Caco-2 (cell line): ENCODE measurements at regions not wholly inside any gene's neighbourhood (a gene's known extent, or its start where the extent isn't known, plus 50 kb on each side); places are given as distances from the start of the nearest gene placed in this dataset.

Source experiments
- BruUV-seq: library from RNA; stranded (reverse); fragments of 400-500 nt; replicated peaks from 2 replicates; lab custom pipeline; 2021; lab: Mats Ljungman, UMichigan
- CTCF ChIA-PET: fragments of 300-600 bp; sonication (Branson Sonifier 250); formaldehyde crosslinking; loops from one replicate; lab custom pipeline; 2022; ENCODE audit warnings: antibody characterized with exemption; lab: Charles Lee
- POLR2A ChIA-PET: fragments of 300-600 bp; sonication (Branson Sonifier 250); formaldehyde crosslinking; loops from one replicate; lab custom pipeline; 2022; ENCODE audit warnings: antibody characterized with exemption; lab: Charles Lee
- DNase-seq, 2 experiments: peaks; one replicate each; pipeline versions ENCODE4 v3.0.0 to v3.0.0-alpha.2; 2020 to 2022
- H3K27me3 ChIP-seq: replicated peaks from 2 replicates; pipeline ENCODE4 v1.6.0; 2011; ENCODE audit warnings: low read length; ENCODE audit not compliant: control insufficient read depth, insufficient read depth
- H3K36me3 ChIP-seq: 2 replicates; pipeline ENCODE4 v1.5.1; 2011; ENCODE audit warnings: low read length; ENCODE audit not compliant: control insufficient read depth, insufficient read depth
- H3K4me1 ChIP-seq: fragments of 250-450 bp; sonication (Bioruptor Pico); 2 replicates; pipeline ENCODE4 v1.5.1; 2020; ENCODE audit warnings: mild to moderate bottlenecking
- H3K4me3 ChIP-seq: 2 replicates; pipeline ENCODE4 v1.5.1; 2011; ENCODE audit warnings: low read depth, mild to moderate bottlenecking, control low read depth, low read length
- H3K9me3 ChIP-seq: fragments of 250-450 bp; sonication (Bioruptor Pico); 2 replicates; pipeline ENCODE4 v1.5.1; 2020; ENCODE audit warnings: mild to moderate bottlenecking, moderate library complexity
- H3K27ac Mint-ChIP-seq: one replicate; pipeline ENCODE4 v1.8.0; 2022; ENCODE audit warnings: mixed read lengths; ENCODE audit not compliant: unreplicated experiment
- H3K27me3 Mint-ChIP-seq: one replicate; pipeline ENCODE4 v1.8.0; 2022; ENCODE audit warnings: mixed read lengths; ENCODE audit not compliant: insufficient read depth, unreplicated experiment
- H3K36me3 Mint-ChIP-seq: one replicate; pipeline ENCODE4 v1.8.0; 2022; ENCODE audit warnings: mild to moderate bottlenecking, mixed read lengths; ENCODE audit not compliant: insufficient read depth, unreplicated experiment
- H3K4me1 Mint-ChIP-seq: one replicate; pipeline ENCODE4 v1.8.0; 2022; ENCODE audit warnings: low read depth, mixed read lengths; ENCODE audit not compliant: unreplicated experiment
- H3K4me3 Mint-ChIP-seq: one replicate; pipeline ENCODE4 v1.8.0; 2022; ENCODE audit warnings: mild to moderate bottlenecking, moderate library complexity, mixed read lengths; ENCODE audit not compliant: unreplicated experiment
- H3K9me3 Mint-ChIP-seq: one replicate; pipeline ENCODE4 v1.8.0; 2022; ENCODE audit warnings: mixed read lengths; ENCODE audit not compliant: unreplicated experiment
- intact Hi-C: fragments of 100-400 bp; cut with micrococcal nuclease; formaldehyde crosslinking; loops from one replicate; pipeline ENCODE4 v1.10.0; 2022; ENCODE audit not compliant: unreplicated experiment
- TF ChIP-seq, protein P1 (sequence below), 2 experiments: fragments of 200-600 bp in 1 of 2; IDR thresholded peaks; 1 replicate in 1 of 2; 2 replicates in 1 of 2; pipeline versions ENCODE4 v1.5.1 to v1.8.0; 2011 to 2022; ENCODE audit warnings: antibody characterized with exemption in 1 of 2, control low read depth in 1 of 2, inconsistent platforms in 1 of 2, low read depth in 1 of 2, low read length in 1 of 2, mild to moderate bottlenecking in 1 of 2, moderate library complexity in 1 of 2; ENCODE audit not compliant: insufficient read depth in 1 of 2, severe bottlenecking in 1 of 2, unreplicated experiment in 1 of 2

- no peaks in the 10 kb centered on the region for H3K4me1 ChIP-seq
- no peaks in the 10 kb centered on the region for H3K27me3 ChIP-seq
- H3K27ac Mint-ChIP-seq = no peak overlapping the region
- H3K4me3 ChIP-seq = no peak overlapping the region
- BruUV-seq = no TSS peak
- no peak overlapping the region for H3K4me3 Mint-ChIP-seq
- H3K36me3 ChIP-seq = no peaks in the 10 kb centered on the region
- no peaks in the 10 kb centered on the region for H3K27me3 Mint-ChIP-seq
- no peaks in the 10 kb centered on the region for H3K36me3 Mint-ChIP-seq
- TF ChIP-seq, protein P1, sequence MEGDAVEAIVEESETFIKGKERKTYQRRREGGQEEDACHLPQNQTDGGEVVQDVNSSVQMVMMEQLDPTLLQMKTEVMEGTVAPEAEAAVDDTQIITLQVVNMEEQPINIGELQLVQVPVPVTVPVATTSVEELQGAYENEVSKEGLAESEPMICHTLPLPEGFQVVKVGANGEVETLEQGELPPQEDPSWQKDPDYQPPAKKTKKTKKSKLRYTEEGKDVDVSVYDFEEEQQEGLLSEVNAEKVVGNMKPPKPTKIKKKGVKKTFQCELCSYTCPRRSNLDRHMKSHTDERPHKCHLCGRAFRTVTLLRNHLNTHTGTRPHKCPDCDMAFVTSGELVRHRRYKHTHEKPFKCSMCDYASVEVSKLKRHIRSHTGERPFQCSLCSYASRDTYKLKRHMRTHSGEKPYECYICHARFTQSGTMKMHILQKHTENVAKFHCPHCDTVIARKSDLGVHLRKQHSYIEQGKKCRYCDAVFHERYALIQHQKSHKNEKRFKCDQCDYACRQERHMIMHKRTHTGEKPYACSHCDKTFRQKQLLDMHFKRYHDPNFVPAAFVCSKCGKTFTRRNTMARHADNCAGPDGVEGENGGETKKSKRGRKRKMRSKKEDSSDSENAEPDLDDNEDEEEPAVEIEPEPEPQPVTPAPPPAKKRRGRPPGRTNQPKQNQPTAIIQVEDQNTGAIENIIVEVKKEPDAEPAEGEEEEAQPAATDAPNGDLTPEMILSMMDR (IDR thresholded peaks at IDR 0.05; ENCODE audit: insufficient read depth in 1 of 2, low read depth in 1 of 2, low read length in 1 of 2, severe bottlenecking in 1 of 2, unreplicated experiment in 1 of 2) = no peak
- no peak for DNase-seq
- intact Hi-C loops = no loop called here
- peaks cover 6% of the 10 kb centered on the region for H3K9me3 Mint-ChIP-seq
- ChIA-PET POLR2A (no interaction called here), CTCF (no interaction called here)
- H3K9me3 ChIP-seq = peaks cover 7% of the 10 kb centered on the region; the same call in 1 of the 2 replicates
- H3K4me1 Mint-ChIP-seq = no peaks in the 10 kb centered on the region
These were observed 379.9 kb downstream of the IRS2 start for GRCh38 chr13:109406376-109406992.

GRCh38 chr13:109403012-109403421 lies 383.4 kb downstream of the IRS2 start:
- no peak overlapping the region for H3K4me3 Mint-ChIP-seq
- peaks cover 10% of the 10 kb centered on the region for H3K9me3 Mint-ChIP-seq
- H3K4me1 ChIP-seq = no peaks in the 10 kb centered on the region
- ChIA-PET CTCF (no interaction called here), POLR2A (no interaction called here)
- H3K36me3 ChIP-seq = no peaks in the 10 kb centered on the region
- H3K27me3 Mint-ChIP-seq = no peaks in the 10 kb centered on the region
- no TSS peak for BruUV-seq
- DNase-seq = no peak
- peaks cover 7% of the 10 kb centered on the region; the same call in 1 of the 2 replicates for H3K9me3 ChIP-seq
- no peaks in the 10 kb centered on the region for H3K27me3 ChIP-seq
- no peak overlapping the region for H3K27ac Mint-ChIP-seq
- intact Hi-C loops = no loop called here
- TF ChIP-seq, protein P1 (IDR thresholded peaks at IDR 0.05; ENCODE audit: insufficient read depth in 1 of 2, low read depth in 1 of 2, low read length in 1 of 2, severe bottlenecking in 1 of 2, unreplicated experiment in 1 of 2) = no peak
- H3K4me3 ChIP-seq = no peak overlapping the region
- no peaks in the 10 kb centered on the region for H3K36me3 Mint-ChIP-seq
- H3K4me1 Mint-ChIP-seq = no peaks in the 10 kb centered on the region

DNA sequence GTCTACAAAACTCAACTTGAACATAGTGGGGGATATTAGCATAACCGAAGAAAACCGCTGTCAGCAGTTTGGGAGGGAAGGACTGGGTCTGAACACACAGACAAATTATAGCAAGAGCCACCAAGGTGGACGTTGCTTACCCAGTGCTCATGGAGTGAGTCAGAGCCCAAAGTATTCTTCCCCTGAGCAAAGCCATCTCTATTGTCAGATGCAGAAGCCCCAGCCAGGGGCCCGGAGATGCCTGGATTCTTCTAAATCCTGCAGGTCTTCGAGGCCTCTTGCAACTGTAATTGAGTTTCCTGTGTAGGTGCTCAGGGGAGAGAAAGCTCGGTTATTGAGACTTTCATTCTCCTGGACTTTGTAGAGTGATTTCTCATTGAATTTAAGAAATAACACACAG lies 384.5 kb downstream of the IRS2 start:
- Mint-ChIP-seq H3K4me3 (no peak overlapping the region), H3K36me3 (no peaks in the 10 kb centered on the region), H3K4me1 (no peaks in the 10 kb centered on the region), H3K9me3 (peaks cover 10% of the 10 kb centered on the region), H3K27ac (no peak overlapping the region), H3K27me3 (no peaks in the 10 kb centered on the region)
- Histone ChIP-seq H3K36me3 (no peaks in the 10 kb centered on the region), H3K4me3 (no peak overlapping the region), H3K4me1 (no peaks in the 10 kb centered on the region), H3K27me3 (no peaks in the 10 kb centered on the region), H3K9me3 (peaks cover 7% of the 10 kb centered on the region; the same call in 1 of the 2 replicates)
- CTCF ChIA-PET = no interaction called here
- POLR2A ChIA-PET = no interaction called here
- DNase-seq = no peak
- TF ChIP-seq, protein P1 (IDR thresholded peaks at IDR 0.05; ENCODE audit: insufficient read depth in 1 of 2, low read depth in 1 of 2, low read length in 1 of 2, severe bottlenecking in 1 of 2, unreplicated experiment in 1 of 2) = no peak
- intact Hi-C loops = no loop called here
- no TSS peak for BruUV-seq
